HEK293 (cell line): ENCODE measurements at regions not wholly inside any gene's neighbourhood (a gene's known extent, or its start where the extent isn't known, plus 50 kb on each side); places are given as distances from the start of the nearest gene placed in this dataset.

Source experiments
- CTCF ChIA-PET: fragments of 350-600 bp; formaldehyde crosslinking; extraction: SDS; loops from one replicate; lab custom pipeline; 2021; ENCODE audit warnings: antibody characterized with exemption; lab: Yijun Ruan, JAX
- POLR2A ChIA-PET: fragments of 300-600 bp; formaldehyde crosslinking; extraction: SDS; loops from one replicate; lab custom pipeline; 2020; ENCODE audit warnings: antibody characterized with exemption, inconsistent platforms; lab: Yijun Ruan, JAX
- H3K27ac ChIP-seq: fragments of 200-500 bp; sonication (Bioruptor generic); 2 replicates; pipeline ENCODE4 v1.5.1; 2014; ENCODE audit warnings: low read depth, low read length, control low read depth, inconsistent platforms; ENCODE audit errors: extremely low read depth
- H3K36me3 ChIP-seq, 2 experiments: fragments of 200-500 bp in 1 of 2; sonication (Bioruptor generic) in 1 of 2; 1 replicate in 1 of 2; 2 replicates in 1 of 2; pipeline ENCODE4 v1.5.1; 2014 to 2017; ENCODE audit warnings: inconsistent platforms in 2 of 2, low read length in 2 of 2; ENCODE audit not compliant: control insufficient read depth in 2 of 2, insufficient read depth in 1 of 2
- H3K4me1 ChIP-seq: fragments of 200-500 bp; sonication (Bioruptor generic); 2 replicates; pipeline ENCODE4 v1.5.1; 2014; ENCODE audit warnings: mild to moderate bottlenecking, low read length, inconsistent platforms; ENCODE audit not compliant: control insufficient read depth, insufficient read depth
- H3K4me3 ChIP-seq: 2 replicates; pipeline ENCODE4 v1.5.1; 2011; ENCODE audit warnings: low read depth, mild to moderate bottlenecking, control low read depth, low read length, moderate library complexity
- H3K9me3 ChIP-seq: fragments of 200-500 bp; sonication (Bioruptor generic); 2 replicates; pipeline ENCODE4 v1.5.1; 2014; ENCODE audit warnings: low read depth, low read length, inconsistent platforms; ENCODE audit not compliant: control insufficient read depth, insufficient read depth
- HOXD13 ChIP-seq: sonication (generic); formaldehyde crosslinking; IDR thresholded peaks from 2 replicates; pipeline ENCODE4 v1.8.0; 2022; ENCODE audit warnings: missing genetic modification reagents, borderline replicate concordance
- KLF9 ChIP-seq: fragments of 450-650 bp; formaldehyde crosslinking; IDR thresholded peaks from 2 replicates; pipeline ENCODE4 v1.5.1; 2016; ENCODE audit warnings: missing biosample characterization, missing genetic modification characterization, low read depth
- MZF1 ChIP-seq: fragments of 450-650 bp; formaldehyde crosslinking; IDR thresholded peaks from 2 replicates; pipeline ENCODE4 v1.5.1; 2017; ENCODE audit warnings: missing biosample characterization, missing genetic modification characterization, borderline replicate concordance
- PBX3 ChIP-seq: sonication (generic); formaldehyde crosslinking; IDR thresholded peaks from 2 replicates; pipeline ENCODE4 v1.8.1; 2022; ENCODE audit warnings: mild to moderate bottlenecking, moderate library complexity, missing genetic modification reagents
- SP2 ChIP-seq: fragments of 450-650 bp; formaldehyde crosslinking; IDR thresholded peaks from 2 replicates; pipeline ENCODE4 v1.5.1; 2016; ENCODE audit warnings: missing biosample characterization, missing genetic modification characterization
- SP7 ChIP-seq: fragments of 450-650 bp; formaldehyde crosslinking; IDR thresholded peaks from 2 replicates; pipeline ENCODE4 v1.5.1; 2016; ENCODE audit warnings: missing biosample characterization, missing genetic modification characterization
- TRIM28 ChIP-seq: IDR thresholded peaks from 2 replicates; pipeline ENCODE4 v1.6.1; 2011; ENCODE audit warnings: low read length, control low read depth, borderline replicate concordance
- YY2 ChIP-seq: fragments of 450-650 bp; formaldehyde crosslinking; IDR thresholded peaks from 2 replicates; pipeline ENCODE4 v1.5.1; 2016; ENCODE audit warnings: missing biosample characterization, missing genetic modification characterization
- ZBTB20 ChIP-seq: fragments of 450-650 bp; formaldehyde crosslinking; IDR thresholded peaks from 2 replicates; pipeline ENCODE4 v1.5.1; 2016; ENCODE audit warnings: missing biosample characterization, missing genetic modification characterization
- ZBTB8A ChIP-seq: fragments of 450-650 bp; formaldehyde crosslinking; IDR thresholded peaks from 2 replicates; pipeline ENCODE4 v1.5.1; 2016; ENCODE audit warnings: missing biosample characterization, missing genetic modification characterization
- ZFP3 ChIP-seq: fragments of 450-650 bp; formaldehyde crosslinking; IDR thresholded peaks from 2 replicates; pipeline ENCODE4 v1.5.1; 2016; ENCODE audit warnings: low read depth, missing biosample characterization, missing genetic modification characterization
- ZNF146 ChIP-seq: fragments of 450-650 bp; formaldehyde crosslinking; IDR thresholded peaks from 2 replicates; pipeline ENCODE4 v1.5.1; 2016; ENCODE audit warnings: missing biosample characterization, missing genetic modification characterization
- ZNF157 ChIP-seq: fragments of 450-650 bp; formaldehyde crosslinking; IDR thresholded peaks from 2 replicates; pipeline ENCODE4 v1.5.1; 2016; ENCODE audit warnings: missing biosample characterization, missing genetic modification characterization
- ZNF292 ChIP-seq: fragments of 450-650 bp; formaldehyde crosslinking; IDR thresholded peaks from 2 replicates; pipeline ENCODE4 v1.5.1; 2016; ENCODE audit warnings: low read depth, missing biosample characterization, missing genetic modification characterization, borderline replicate concordance
- ZNF335 ChIP-seq: fragments of 450-650 bp; formaldehyde crosslinking; conservative IDR thresholded peaks from 2 replicates; pipeline ENCODE4 v1.5.1; 2016; ENCODE audit warnings: missing biosample characterization, missing genetic modification characterization
- ZNF341 ChIP-seq: fragments of 450-650 bp; formaldehyde crosslinking; IDR thresholded peaks from 2 replicates; pipeline ENCODE4; 2016; ENCODE audit warnings: low read depth, missing biosample characterization, missing genetic modification characterization
- ZNF350 ChIP-seq: fragments of 450-650 bp; formaldehyde crosslinking; IDR thresholded peaks from 2 replicates; pipeline ENCODE4 v1.5.0; 2017; ENCODE audit warnings: missing biosample characterization, mild to moderate bottlenecking, missing genetic modification characterization
- ZNF426 ChIP-seq: fragments of 450-650 bp; formaldehyde crosslinking; IDR thresholded peaks from 2 replicates; pipeline ENCODE4 v1.5.1; 2017; ENCODE audit warnings: missing biosample characterization, missing genetic modification characterization, mild to moderate bottlenecking, inconsistent platforms, moderate library complexity
- ZNF433 ChIP-seq: fragments of 450-650 bp; formaldehyde crosslinking; IDR thresholded peaks from 2 replicates; pipeline ENCODE4 v1.5.1; 2016; ENCODE audit warnings: missing biosample characterization, missing genetic modification characterization, low read depth
- ZNF510 ChIP-seq: fragments of 450-650 bp; formaldehyde crosslinking; IDR thresholded peaks from 2 replicates; pipeline ENCODE4 v1.5.1; 2018; ENCODE audit warnings: mild to moderate bottlenecking, missing genetic modification characterization, missing biosample characterization; ENCODE audit not compliant: insufficient replicate concordance
- ZNF548 ChIP-seq: fragments of 450-650 bp; formaldehyde crosslinking; IDR thresholded peaks from 2 replicates; pipeline ENCODE4 v1.5.1; 2016; ENCODE audit warnings: missing biosample characterization, missing genetic modification characterization
- ZNF560 ChIP-seq: fragments of 450-650 bp; formaldehyde crosslinking; IDR thresholded peaks from 2 replicates; pipeline ENCODE4 v1.5.1; 2017; ENCODE audit warnings: missing biosample characterization, missing genetic modification characterization, borderline replicate concordance
- ZNF596 ChIP-seq: fragments of 450-650 bp; IDR thresholded peaks from 2 replicates; pipeline ENCODE4 v1.5.0; 2018; ENCODE audit warnings: missing biosample characterization, mild to moderate bottlenecking, missing genetic modification characterization, moderate library complexity
- ZNF610 ChIP-seq: fragments of 450-650 bp; formaldehyde crosslinking; IDR thresholded peaks from 2 replicates; pipeline ENCODE4 v1.5.1; 2016; ENCODE audit warnings: missing biosample characterization, missing genetic modification characterization, borderline replicate concordance
- ZNF654 ChIP-seq: fragments of 450-650 bp; formaldehyde crosslinking; IDR thresholded peaks from 2 replicates; pipeline ENCODE4 v1.5.1; 2016; ENCODE audit warnings: low read depth, missing biosample characterization, missing genetic modification characterization
- ZNF658 ChIP-seq: fragments of 450-650 bp; formaldehyde crosslinking; IDR thresholded peaks from 2 replicates; pipeline ENCODE4; 2016; ENCODE audit warnings: missing biosample characterization, missing genetic modification characterization
- ZNF664 ChIP-seq: fragments of 450-650 bp; formaldehyde crosslinking; IDR thresholded peaks from 2 replicates; pipeline ENCODE4 v1.5.1; 2016; ENCODE audit warnings: missing biosample characterization, missing genetic modification characterization
- ZSCAN4 ChIP-seq: fragments of 450-650 bp; formaldehyde crosslinking; IDR thresholded peaks from 2 replicates; pipeline ENCODE4 v1.5.1; 2017; ENCODE audit warnings: missing biosample characterization, missing genetic modification characterization
- ZSCAN5A ChIP-seq: fragments of 450-650 bp; formaldehyde crosslinking; IDR thresholded peaks from 2 replicates; pipeline ENCODE4 v1.5.1; 2016; ENCODE audit warnings: missing biosample characterization, missing genetic modification characterization

- TF ChIP-seq ZNF548 (tag by site-specific recombination), result no peak
- TF ChIP-seq ZNF426, result no peak
- no peak for TF ChIP-seq YY2 (tag by site-specific recombination)
- TF ChIP-seq MZF1, result no peak
- no peak for TF ChIP-seq TRIM28
- TF ChIP-seq ZNF664 (tag by site-specific recombination), result no peak
- no peak for TF ChIP-seq ZNF157 (tag by site-specific recombination)
- TF ChIP-seq ZNF654 (tag by site-specific recombination), result no peak
- no peak for TF ChIP-seq ZSCAN5A
- TF ChIP-seq ZSCAN4 (tag by site-specific recombination), result no peak
- no peak for TF ChIP-seq SP2 (tag by site-specific recombination)
Measured at GRCh38 chr2:161044095-161044865, 115.9 kb upstream of the TANK start (continued).

- CTCF ChIA-PET, result interaction anchor here (1.7 kb wide), 1 partner anchor 18 kb away, joined by 4 read pairs; no protein-coding TSS in a partner anchor
- no peak overlapping the region for H3K27ac ChIP-seq
- POLR2A ChIA-PET, result no interaction called here
- no peaks in the 10 kb centered on the region for H3K4me1 ChIP-seq
- H3K9me3 ChIP-seq, result no peaks in the 10 kb centered on the region
- no peaks in the 10 kb centered on the region for H3K36me3 ChIP-seq
- H3K4me3 ChIP-seq, result no peak overlapping the region
- no peak for TF ChIP-seq ZNF510 (tag by site-specific recombination)
Measured at GRCh38 chr2:161044921-161045320, 115.3 kb upstream of the TANK start.

- Histone ChIP-seq H3K4me3 (no peak overlapping the region), H3K36me3 (no peaks in the 10 kb centered on the region), H3K9me3 (no peaks in the 10 kb centered on the region), H3K4me1 (no peaks in the 10 kb centered on the region), H3K27ac (no peak overlapping the region)
- TF ChIP-seq ZNF350 (tag by site-specific recombination) (no peak), ZNF658 (tag by site-specific recombination) (no peak), PBX3 (CRISPR knock-in tag) (no peak), KLF9 (tag by site-specific recombination) (no peak), SP7 (tag by site-specific recombination) (no peak)
- ChIA-PET CTCF (interaction anchor here (1.7 kb wide), 1 partner anchor 17 kb away, joined by 4 read pairs; no protein-coding TSS in a partner anchor), POLR2A (no interaction called here)
Measured at GRCh38 chr2:161045726-161046125, 114.5 kb upstream of the TANK start.

GRCh38 chr2:161046876-161047275, 113.4 kb upstream of the TANK start:
- Histone ChIP-seq H3K4me1 (no peaks in the 10 kb centered on the region), H3K36me3 (no peaks in the 10 kb centered on the region), H3K27ac (no peak overlapping the region), H3K4me3 (no peak overlapping the region), H3K9me3 (no peaks in the 10 kb centered on the region)
- CTCF ChIA-PET, result no interaction called here
- POLR2A ChIA-PET, result no interaction called here
- no peak for TF ChIP-seq ZNF560 (tag by site-specific recombination)
- TF ChIP-seq ZNF341 (tag by site-specific recombination), result no peak
- TF ChIP-seq ZNF610 (tag by site-specific recombination), result no peak
- TF ChIP-seq ZNF596 (tag by site-specific recombination), result no peak
- TF ChIP-seq KLF9 (tag by site-specific recombination), result no peak
- TF ChIP-seq ZFP3 (tag by site-specific recombination), result no peak
- TF ChIP-seq ZBTB20, result no peak
- no peak for TF ChIP-seq ZNF433 (tag by site-specific recombination)
- TF ChIP-seq ZNF335 (tag by site-specific recombination), result no peak
- no peak for TF ChIP-seq ZNF292
- TF ChIP-seq ZNF146 (tag by site-specific recombination), result no peak
- TF ChIP-seq HOXD13 (CRISPR knock-in tag), result no peak
- TF ChIP-seq ZBTB8A (tag by site-specific recombination), result no peak
